ENCODE measurements at regions not wholly inside any gene's neighbourhood (a gene's known extent, or its start where the extent isn't known, plus 50 kb on each side); places are given as distances from the start of the nearest gene placed in this dataset.
A peak's percentile ranks its signal among the peaks of the same experiment; 100 is the strongest.

DNA sequence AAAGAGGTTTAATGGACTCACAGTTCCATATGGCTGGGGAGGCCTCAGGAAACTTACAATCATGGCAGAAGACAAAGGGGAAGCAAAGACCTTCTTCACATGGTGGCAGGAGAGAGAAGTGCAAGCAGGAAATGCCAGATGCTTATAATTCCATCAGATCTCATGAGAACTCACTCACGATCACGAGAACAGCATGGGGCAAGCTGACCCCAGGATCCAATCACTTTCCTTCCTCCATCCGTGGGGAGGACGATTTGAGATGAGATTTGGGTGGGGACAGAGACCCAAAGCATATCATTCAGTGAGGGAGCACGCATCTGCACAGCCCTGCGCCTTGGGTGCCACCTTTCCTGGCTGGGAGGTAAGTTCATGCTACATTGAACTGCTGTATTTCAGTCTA, 234.1 kb upstream of the ATP10A start:
- H3K27ac ChIP-seq = no peak overlapping the region
- intact Hi-C loops (cut with DNase I; ENCODE audit: low total_unique reads) = no loop called here
- H3K4me3 ChIP-seq = no peak overlapping the region
- no peak for DNase-seq
- TF ChIP-seq, protein P1, sequence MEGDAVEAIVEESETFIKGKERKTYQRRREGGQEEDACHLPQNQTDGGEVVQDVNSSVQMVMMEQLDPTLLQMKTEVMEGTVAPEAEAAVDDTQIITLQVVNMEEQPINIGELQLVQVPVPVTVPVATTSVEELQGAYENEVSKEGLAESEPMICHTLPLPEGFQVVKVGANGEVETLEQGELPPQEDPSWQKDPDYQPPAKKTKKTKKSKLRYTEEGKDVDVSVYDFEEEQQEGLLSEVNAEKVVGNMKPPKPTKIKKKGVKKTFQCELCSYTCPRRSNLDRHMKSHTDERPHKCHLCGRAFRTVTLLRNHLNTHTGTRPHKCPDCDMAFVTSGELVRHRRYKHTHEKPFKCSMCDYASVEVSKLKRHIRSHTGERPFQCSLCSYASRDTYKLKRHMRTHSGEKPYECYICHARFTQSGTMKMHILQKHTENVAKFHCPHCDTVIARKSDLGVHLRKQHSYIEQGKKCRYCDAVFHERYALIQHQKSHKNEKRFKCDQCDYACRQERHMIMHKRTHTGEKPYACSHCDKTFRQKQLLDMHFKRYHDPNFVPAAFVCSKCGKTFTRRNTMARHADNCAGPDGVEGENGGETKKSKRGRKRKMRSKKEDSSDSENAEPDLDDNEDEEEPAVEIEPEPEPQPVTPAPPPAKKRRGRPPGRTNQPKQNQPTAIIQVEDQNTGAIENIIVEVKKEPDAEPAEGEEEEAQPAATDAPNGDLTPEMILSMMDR (IDR thresholded peaks at IDR 0.05) = no peak
- TF ChIP-seq EP300 (IDR thresholded peaks at IDR 0.05) (no peak), POLR2A (IDR thresholded peaks at IDR 0.05) (no peak), POLR2AphosphoS5 (IDR thresholded peaks at IDR 0.05) (no peak)
- H3K36me3 ChIP-seq = no peaks in the 10 kb centered on the region
- peaks cover 0 to 8% (median 5%) of the 10 kb centered on the region in 3 donors for H3K27me3 ChIP-seq
- H3K9me3 ChIP-seq = no peaks in the 10 kb centered on the region
- 81 to 87% (median 86%) methylated on average over 6 of the region's 6 CpGs for whole genome bisulfite sequencing, 5 donors
- H3K4me1 ChIP-seq = peaks cover 0 to 7% (median 0%) of the 10 kb centered on the region in 4 donors

DNA sequence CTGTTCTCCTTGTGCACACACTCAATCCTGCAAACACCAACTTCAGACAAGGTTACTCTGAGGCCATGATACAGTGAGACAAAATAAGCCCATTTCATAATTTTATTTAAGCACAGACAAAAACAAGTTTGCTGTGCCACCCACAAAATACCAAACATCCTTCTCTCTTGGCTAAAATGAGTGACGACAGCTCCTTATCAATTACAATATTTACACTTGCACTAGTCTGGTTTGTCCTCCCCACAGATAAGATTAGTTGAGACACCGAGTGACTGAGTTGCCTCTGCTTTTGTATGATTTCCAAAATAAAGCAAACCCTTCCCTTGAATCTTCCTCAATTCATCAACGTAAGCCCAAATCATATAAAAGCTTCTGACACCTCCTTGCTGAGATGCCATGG, 233.5 kb upstream of the ATP10A start:
- H3K27me3 ChIP-seq = peaks cover 0 to 8% (median 5%) of the 10 kb centered on the region in 3 donors
- H3K4me3 ChIP-seq = no peak overlapping the region
- TF ChIP-seq, protein P1 (IDR thresholded peaks at IDR 0.05) = no peak
- TF ChIP-seq EP300 (IDR thresholded peaks at IDR 0.05) (no peak), POLR2AphosphoS5 (IDR thresholded peaks at IDR 0.05) (no peak), POLR2A (IDR thresholded peaks at IDR 0.05) (no peak)

DNA sequence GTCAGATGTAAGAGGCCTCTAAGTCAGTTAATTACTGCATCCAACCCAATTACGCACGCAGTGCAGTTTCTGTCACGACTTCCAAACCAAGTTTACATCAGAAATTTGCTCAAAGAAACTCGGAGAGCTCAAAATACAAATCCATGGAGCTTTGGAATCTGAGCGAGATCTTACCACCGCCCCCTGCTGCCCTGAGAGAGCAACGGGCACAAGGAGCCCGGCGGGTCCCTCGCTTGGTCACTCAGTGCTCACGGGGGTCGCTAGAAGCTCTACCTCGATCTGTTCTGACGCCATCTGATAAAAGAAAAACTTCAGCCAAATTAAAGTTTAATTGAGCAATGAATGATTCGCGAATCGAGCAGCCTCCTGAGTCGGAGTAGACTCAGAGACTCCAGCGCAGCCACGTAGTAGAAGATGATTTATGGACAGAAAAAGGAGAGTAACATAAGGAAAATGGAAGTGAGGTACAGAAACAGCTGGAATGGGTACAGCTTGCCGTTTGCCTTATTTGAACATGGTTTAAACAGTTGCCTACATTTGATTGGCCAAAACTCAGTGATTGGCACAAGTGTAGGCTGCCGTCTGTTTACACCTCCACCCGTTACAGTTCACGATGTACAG, 232.7 kb upstream of the ATP10A start:
- no peaks in the 10 kb centered on the region for H3K9me3 ChIP-seq
- intact Hi-C loops (cut with DNase I; ENCODE audit: low total_unique reads) = no loop called here
- 44 to 53% (median 47%) methylated on average over 24 of the region's 24 CpGs for WGBS, 5 donors

More for the DNA sequence above, 233.5 kb upstream of the ATP10A start:
- no peaks in the 10 kb centered on the region for H3K9me3 ChIP-seq
- H3K36me3 ChIP-seq = no peaks in the 10 kb centered on the region
- no peak overlapping the region for H3K27ac ChIP-seq
- no peak for DNase-seq
- peaks cover 0 to 7% (median 0%) of the 10 kb centered on the region in 4 donors for H3K4me1 ChIP-seq
- intact Hi-C loops (cut with DNase I; ENCODE audit: low total_unique reads) = no loop called here
- WGBS, 5 donors = 25 to 60% (median 35%) methylated on average over 3 of the region's 3 CpGs

DNA sequence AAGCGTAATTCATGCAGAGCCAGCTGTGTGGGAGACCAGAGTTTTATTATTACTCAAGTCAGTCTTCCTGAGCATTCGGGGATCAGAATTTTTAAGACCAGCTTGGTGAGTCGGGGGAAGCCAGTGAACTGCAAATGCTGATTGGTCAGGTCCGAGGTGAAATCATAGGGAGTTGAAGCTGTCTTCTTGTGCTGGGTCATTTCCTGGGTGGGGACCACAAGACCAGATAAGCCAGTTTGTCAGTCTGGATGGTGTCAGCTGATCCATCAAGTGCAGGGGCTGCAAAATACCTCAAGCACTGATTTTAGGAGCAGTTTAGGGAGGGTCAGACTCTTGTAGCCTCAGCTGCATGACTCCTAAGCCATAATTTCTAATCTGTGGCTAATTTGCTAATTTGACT, 228.1 kb upstream of the ATP10A start:
- H3K4me3 ChIP-seq = no peak overlapping the region
- TF ChIP-seq POLR2A (IDR thresholded peaks at IDR 0.05) (no peak), POLR2AphosphoS5 (IDR thresholded peaks at IDR 0.05) (no peak), EP300 (IDR thresholded peaks at IDR 0.05) (no peak)
- TF ChIP-seq, protein P1 (IDR thresholded peaks at IDR 0.05) = no peak
- H3K4me1 ChIP-seq = peaks cover 0 to 2% (median 0%) of the 10 kb centered on the region in 4 donors
- H3K36me3 ChIP-seq = no peaks in the 10 kb centered on the region
- WGBS, 5 donors = 65 to 77% (median 68%) methylated on average over 4 of the region's 4 CpGs
- no peaks in the 10 kb centered on the region for H3K9me3 ChIP-seq
- intact Hi-C loops (cut with DNase I; ENCODE audit: low total_unique reads) = no loop called here
- no peak overlapping the region for H3K27ac ChIP-seq
- DNase-seq = no peak
- H3K27me3 ChIP-seq = peaks cover 0 to 8% (median 5%) of the 10 kb centered on the region in 3 donors

More for the DNA sequence above, 232.7 kb upstream of the ATP10A start:
- no peak overlapping the region for H3K27ac ChIP-seq
- H3K4me3 ChIP-seq = no peak overlapping the region
- DNase-seq = peak in 1 of 2 donors; percentile 18
- peaks cover 0 to 8% (median 5%) of the 10 kb centered on the region in 3 donors for H3K27me3 ChIP-seq
- H3K36me3 ChIP-seq = no peaks in the 10 kb centered on the region
- peaks cover 0 to 7% (median 0%) of the 10 kb centered on the region in 4 donors for H3K4me1 ChIP-seq
- TF ChIP-seq POLR2A (IDR thresholded peaks at IDR 0.05) (no peak), EP300 (IDR thresholded peaks at IDR 0.05) (no peak), POLR2AphosphoS5 (IDR thresholded peaks at IDR 0.05) (no peak)
- TF ChIP-seq, protein P1 (IDR thresholded peaks at IDR 0.05) = no peak
